Activated CD4-positive, CD25-positive, alpha-beta regulatory T cell treated with anti-CD3 and anti-CD28 coated beads, Interleukin-2, amount 50 U/mL, for 72 hours (primary cell): ENCODE measurements at regions not wholly inside any gene's neighbourhood (a gene's known extent, or its start where the extent isn't known, plus 50 kb on each side); places are given as distances from the start of the nearest gene placed in this dataset.
"Not testable (repeated sequence)": the region's sequence is repeated elsewhere in the genome, so short reads cannot be mapped to it uniquely, and the experiment has no call there.

Experiments
- DNase-seq: peaks from one replicate; pipeline ENCODE4 v3.0.0; 2021

DNA sequence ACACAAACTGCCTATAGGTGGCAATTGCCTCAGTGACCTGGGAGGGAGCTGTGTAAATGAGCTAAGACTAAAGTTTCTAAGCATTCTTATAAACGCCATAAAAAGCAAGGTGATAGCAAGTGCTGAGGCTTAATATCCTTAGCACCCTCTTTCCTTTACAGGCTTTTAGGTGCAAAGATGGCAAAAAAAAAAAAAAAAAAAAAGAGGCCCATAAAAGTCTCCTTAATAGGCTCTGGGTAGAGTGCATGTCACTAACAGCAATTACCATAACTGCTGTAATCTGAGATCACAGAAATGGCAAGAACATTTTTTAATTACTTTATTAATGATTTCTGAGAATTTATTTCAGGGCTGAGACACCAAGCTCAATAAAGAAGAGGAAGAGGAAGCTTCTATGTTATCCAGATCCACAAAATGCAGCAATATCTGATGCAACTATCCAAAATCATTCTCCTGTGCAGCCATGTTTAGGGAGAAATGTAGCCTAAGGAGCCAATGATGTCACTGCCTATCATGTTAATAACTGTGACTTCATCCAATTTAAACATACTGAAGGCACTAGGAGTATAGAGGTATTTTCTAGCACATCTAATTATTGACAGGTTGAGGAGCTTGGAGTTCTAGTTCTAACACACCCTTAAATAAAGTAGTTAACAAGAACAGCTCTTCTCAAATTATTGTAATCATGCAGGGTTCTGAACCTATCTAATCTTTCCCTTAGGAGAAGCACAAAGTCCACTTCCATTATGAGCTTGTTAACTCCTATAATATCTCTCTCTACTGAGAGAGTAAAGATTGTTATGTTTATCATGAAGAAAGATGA is 804.3 kb upstream of the ACVR2A start:
- DNase-seq = no peak

DNA sequence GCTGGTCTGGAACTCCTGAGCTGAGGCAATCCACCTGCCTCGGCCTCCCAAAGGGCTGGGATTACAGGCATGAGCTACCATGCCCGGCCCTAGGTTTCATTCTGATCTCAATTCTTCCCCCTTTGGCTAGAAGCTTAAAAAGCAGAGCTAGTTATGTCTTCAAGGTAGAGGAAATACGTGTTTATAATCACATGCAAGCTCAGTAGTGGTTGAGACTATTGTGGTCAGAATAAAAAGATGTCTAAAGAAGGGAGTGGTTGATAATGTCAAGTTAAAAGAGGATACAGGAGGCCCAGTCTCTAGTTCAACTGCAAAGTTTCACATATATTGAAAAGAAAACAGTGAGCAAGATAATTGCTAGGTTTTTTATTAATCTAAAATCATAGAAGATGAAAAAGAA is 807.8 kb upstream of the ACVR2A start:
- DNase-seq = no peak

DNA sequence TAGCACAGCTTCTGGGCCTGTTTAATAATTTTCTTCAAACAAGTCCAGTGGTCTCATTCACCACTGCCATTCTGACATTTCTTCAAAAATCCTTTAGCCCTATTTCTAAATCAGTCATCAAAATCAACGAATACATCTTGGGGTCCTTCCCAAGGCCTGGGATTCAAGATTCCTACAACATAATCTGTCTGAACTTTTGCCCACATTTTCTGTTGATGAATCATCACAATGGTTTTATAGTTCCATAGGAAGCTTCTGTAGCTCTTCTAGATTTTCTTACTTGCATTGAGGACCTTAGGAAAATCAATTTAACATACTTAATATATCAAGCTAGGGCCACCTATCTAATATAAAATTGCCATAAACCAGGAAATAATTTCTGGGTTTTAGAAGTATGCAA is 811.8 kb upstream of the ACVR2A start:
- no peak for DNase-seq

DNA sequence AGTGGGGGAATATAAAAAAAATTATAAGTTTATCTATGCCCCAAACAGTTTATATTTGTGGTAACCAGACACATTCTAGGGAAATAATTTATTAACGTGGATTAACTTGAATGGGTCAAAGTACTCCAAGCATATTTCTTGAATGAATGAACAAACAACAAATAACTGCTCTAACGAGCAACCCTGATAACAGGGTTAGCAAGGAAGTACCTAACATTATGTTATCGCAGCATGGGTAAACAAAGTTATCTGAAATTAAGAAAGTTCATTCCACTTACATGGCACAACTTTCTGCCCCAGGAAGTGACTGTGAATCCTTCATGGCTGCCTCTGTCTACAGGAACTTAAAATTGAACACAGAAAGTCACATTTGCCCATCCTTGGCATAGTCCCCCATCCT is 812.9 kb upstream of the ACVR2A start:
- no peak for DNase-seq

DNA sequence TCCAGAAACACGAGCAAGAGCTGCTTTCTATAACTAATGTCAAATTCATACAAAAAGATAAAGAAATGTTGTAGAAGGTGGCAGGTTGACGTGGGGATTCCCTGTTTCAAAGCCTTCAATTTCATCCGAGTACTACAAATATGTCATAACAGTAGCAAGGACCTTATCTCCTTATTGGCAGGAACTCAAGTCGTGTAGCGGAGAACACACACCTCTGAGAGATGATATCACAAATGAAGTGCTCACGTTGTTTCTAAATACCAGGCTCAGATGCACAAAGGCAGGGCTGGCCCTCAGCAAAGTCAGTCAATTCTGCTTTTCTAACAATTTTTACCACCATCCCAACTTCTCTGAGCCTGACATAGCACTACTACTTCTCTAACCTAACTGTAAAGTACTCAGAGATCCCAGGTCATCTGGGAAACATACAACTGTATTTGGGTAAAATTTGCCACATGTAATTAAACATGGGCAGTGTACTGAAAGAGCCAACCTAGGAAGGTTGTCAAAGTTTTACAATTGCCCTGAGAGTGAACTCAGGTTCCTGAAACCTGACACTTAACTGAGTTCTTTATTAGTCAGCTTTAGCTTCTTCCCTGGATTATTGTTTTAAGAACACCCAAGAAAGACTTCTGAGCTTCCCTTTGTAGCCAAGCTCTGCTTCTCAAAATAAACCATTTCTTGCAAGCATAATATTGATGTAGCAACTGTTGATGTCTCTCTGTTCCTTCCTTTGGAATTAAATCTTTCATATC is 813.7 kb upstream of the ACVR2A start:
- no peak for DNase-seq

DNA sequence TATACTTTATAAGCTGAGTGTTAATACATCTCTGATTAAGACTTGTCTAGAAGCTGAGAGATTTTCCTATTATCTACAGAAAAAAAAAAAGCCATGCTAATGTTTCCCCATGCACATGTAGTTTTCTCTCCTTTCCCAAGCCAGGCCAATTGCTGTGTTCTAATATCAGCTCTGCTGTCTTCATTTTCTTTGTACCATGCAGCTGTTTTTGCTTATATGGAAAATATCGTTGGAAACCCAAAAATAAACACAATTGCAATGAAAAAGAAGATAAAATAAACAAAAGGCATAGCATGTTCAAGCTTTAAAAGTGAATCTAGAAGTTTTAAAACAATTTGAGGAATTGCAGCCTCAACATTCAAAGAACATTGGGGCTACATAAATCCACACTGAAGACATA is 817.4 kb upstream of the ACVR2A start:
- DNase-seq = no peak

DNA sequence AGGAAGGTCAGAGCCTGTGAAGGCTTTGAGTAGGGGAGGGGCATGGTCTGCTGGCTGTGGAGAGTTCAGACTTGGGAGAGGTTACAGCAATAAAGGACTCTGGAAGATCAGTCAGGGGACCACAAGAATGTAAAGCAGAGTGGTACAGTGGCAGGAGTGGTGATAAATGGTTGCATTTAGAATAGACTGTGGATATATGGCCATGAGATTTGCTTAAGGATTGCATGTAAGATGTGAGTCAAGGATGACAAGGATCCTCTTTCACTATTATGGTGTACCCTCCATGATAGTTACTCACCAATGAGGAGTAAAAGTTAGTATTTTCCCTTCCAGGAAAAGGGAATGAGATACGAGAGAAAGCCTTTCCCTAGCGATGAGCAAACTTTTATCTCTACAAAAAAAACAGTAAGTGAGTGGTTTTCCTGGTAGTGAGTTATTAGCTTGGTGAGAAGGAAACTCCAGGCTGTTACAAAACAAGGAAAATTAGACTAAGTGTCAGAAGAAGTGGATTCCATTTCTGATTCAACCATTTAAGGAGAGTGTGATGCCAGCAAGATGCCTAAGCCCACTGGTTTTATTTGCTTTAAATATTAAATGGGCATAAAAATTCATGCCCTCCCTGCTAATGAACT is 818.0 kb upstream of the ACVR2A start:
- no peak for DNase-seq

DNA sequence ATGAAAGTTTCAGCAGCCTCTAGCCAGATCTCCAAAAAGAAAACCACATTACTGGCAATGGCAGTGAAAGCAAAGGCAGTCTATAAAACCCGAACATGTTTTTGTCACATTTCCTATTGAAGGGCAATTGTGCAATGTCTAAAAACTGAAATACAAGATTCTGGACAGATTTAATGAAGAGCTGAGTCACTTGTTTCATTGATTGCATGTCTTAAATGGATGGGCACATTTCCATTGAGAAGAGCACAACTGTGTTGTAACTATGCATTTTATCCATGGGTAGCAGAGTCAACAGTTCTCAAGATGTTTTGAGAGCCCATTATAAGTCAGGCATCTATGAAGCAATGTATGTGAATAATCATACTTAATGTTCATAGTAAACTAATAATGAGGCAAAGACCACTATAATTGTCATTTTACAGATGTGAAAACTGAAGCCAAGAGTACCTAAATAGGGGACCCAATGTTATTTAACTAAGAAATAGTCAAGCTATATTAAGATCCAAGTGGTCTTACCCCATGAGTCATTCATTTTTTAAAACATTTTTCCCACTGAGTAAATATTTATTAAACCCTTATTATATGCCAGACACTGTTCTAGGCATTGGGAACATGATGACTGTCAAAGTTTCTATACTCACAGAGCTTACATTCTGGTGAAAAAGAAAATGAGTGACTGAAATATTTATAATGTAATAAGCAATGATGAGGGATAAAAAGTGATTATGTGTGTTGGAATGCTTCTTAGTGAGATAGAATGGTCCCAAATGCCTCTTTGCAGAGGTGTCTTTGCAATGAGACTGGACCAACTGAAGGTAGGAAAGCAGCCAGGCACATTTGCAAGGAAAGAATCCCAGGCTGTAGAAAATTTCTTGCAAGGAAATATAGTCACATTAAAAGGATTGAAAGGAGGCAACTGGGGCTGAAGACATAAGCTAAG is 818.9 kb upstream of the ACVR2A start:
- no peak for DNase-seq

DNA sequence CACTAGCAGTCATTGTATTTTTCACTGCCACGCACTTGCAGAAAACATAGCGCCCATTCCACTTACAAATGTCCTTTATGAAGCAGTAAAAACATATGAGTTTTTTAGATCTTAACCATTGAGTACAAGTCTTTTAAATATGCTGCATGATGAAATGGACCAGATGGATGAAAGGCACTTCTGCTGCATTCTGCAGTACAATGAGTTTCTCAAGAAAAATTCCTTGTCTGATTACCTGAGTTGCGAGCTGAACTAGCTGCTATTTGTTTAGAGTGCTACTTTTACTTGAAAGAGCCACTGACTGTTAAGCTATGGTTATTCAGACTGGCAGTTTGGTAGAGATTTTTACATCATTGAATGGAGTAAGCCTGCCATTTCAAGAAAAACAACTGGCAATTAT is 825.5 kb upstream of the ACVR2A start:
- DNase-seq = no peak

DNA sequence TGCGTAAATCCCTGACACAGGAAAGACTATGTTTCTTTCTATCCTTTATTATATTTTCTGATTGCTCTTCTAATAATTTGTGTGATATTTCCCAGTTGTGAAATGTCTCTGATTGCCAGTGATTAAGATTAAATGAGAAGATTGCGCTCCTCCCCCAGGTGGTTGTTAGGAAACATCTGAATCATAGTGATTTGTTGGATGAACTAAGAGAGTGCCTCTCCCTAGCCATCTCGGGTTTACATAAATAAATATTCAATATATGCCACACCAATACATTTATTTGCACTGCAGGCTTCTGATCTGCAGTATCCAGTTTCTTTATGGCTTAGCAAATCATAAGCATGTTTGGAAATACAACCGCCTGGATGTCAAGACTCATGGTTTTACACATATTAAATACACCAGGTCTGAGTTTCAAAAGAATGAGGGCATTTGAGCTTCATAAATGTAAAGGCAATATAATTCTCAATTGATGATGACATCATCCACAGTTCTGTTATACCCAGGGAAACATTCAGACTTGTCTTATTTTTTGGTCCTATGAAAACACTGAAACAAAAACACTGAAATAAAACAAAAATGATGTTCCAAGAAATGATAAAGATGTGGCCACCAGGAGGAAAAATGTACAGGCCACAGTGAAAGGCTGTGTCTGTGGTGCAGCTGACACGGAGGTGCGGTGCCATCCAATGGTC is 826.7 kb upstream of the ACVR2A start:
- no peak for DNase-seq

DNA sequence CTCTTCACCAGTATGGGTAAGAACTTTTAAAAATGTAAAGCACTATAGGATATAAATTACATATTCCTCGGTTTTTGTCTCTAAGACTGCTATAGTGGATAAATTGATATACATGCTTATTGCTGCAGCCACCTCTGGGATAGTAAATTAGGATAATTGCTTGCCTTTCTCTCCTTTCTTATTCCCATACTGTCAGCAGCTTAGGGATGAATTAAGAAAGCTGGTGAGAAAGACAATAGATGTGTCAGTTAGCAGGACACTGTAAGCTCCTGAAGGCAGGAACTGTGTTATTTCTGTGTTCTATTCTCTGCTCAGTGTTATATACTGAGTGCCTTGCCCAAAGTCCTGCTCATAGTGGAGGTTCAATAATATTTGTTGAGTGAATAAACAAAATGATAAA is 828.6 kb upstream of the ACVR2A start:
- no peak for DNase-seq

DNA sequence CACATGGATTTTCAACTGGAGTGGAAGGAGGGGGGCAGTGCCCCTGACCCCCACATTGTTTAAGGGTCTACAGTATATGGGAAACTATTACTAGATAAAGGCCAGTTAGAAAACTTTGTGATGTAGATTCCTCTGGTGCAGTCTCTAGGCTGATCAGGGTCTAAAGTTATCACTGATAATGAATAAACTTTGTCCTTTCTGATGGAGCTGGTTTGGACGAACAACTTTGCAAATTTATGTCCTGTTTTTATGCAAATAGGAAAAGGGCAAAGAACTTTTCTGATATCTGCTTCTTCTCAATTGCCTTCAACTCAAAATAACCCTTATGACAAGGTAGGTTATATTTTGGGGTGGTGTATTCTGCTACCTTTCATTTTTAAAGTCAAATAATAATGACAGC is 829.2 kb upstream of the ACVR2A start:
- DNase-seq = no peak

DNA sequence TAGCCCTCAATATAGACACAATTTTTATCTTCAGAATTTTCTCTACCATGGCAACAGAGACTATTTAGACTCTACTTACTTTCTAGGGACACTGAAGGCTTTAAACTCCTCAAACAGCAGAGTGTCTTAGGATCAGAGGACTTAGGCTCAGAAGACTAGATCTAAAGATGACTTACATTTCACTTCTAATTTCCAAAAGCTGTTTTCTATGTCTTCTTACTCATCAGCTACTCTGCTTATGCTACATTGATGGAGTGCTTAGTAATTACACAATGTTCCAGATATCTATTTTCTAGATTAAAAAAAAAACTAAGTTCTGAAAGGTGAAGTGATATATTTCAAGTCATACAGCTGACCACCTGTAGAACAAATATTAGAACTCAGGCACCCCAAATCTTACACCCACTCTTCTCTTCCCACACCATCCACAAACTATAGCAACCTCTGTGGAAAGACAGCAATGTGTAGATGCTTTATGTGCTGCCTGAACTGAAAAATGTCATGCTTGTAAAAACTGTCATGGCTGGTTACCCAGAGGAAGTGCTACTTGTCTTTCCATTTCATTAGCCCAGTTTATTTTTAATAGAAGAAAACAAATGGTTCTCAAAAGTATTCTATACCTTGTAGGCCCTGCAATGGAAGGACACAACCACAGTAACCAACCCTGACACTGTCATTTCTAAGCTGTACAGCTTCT is 831.0 kb upstream of the ACVR2A start:
- DNase-seq = no peak

DNA sequence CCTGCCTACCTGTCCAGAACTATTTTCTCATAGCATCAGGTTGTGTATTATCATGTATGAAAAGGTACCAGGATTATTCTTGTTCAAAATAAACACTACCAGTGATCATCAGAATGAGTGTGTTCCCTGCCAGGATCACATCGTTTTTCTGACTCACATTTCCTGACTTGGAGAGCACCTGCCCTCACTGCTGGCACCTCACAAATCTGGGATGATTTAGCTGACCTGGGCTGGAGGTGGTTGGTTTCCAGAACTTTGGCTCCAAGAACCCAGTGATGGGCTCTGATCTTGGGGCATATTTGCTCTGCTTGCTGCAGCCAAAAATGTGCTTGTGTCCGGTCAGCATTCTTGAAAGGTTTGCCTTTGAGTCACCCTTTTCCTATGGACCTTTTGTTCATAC is 836.3 kb upstream of the ACVR2A start:
- no peak for DNase-seq

DNA sequence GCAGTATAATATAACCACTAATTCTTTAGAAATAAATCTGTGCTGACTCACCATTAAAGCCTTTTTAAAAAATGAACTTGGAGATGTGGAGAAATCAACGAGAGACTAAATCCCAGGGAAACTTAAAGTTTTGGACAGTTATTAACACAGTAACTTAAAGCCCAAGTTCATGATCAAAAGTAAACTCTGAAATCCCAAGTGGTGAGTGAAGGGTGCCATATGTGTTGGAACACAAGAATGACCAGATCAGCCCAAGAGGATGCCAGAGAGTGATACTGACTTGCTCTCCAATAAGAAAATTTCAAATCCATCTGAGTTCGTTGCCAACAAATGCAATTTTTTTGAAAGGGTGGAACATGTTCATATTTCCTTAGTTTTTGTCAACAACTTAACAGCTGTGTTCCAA is 838.1 kb upstream of the ACVR2A start:
- no peak for DNase-seq

DNA sequence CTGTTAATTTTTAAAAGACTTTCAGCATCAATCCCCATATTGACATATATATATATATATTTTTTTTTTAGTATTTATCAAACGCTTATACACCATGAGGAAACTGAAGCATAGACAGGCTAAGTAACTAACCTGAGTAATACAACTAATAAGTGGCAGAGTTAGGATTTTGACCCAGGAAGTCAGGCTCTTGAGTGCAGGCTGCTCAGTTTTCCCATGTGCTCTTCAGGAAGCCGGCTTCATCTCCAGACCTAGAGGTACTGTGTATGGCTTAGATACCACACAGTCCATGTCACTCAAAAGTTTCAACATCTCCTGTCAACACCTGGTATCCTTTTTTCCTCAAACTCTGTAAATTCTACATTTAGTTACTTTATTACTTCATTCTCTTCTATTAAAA is 841.7 kb upstream of the ACVR2A start:
- DNase-seq = no peak

DNA sequence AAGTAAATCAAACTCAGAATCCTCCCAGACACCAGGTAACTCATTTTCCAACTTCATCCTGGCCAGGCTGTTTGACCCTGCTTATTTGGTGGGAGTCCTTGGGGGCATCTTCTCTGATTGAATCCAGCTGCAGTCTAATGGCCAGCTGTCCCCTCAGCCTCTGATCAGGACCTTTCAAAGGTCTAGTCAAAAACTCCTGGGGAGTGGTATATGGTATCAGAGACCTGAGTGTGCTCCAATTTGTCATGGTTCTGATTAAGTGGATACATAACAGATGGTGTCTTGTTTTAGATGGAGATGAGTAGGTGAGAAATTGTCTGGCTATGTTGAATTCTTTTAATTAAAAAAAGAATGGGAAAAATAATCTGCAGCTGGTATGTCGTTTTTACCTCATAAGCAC is 842.6 kb upstream of the ACVR2A start:
- no peak for DNase-seq

DNA sequence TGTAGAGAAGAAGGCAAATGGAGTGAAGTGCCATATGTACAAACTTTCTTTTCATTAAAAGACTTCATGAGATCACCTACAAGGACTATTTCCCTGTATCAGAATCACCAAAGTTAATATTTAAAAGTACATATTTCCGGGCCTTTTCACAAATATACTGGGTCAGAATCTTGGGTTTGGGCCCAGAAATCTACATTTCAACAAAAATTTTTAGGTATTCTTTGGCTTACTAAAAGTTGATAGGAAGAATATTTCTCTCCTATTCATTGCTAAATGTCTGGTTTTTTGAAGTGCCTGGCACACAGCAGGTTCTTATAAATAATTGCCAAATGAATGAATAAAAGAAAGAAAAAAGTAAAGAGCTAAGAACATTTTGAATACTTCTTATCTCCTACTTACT is 843.8 kb upstream of the ACVR2A start:
- DNase-seq = no peak

DNA sequence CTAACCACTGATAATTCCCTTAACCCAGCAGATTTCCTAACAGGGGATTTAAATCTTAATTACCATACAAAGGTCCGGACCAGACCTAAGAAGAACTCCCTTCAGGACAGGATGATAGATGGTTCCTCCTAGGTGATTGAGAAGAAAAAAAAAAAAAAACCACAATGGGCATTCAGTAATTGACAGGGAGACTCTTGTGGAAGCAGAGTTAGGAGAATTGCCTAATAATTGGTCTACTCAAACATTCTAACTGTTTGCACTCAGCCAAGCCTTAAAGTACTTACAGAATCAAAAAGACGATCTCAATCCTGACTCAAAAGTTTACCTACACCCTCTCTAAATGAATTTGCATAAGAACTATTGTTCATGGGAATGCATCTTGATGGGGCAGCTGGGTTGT is 844.7 kb upstream of the ACVR2A start:
- not testable (repeated sequence) for DNase-seq

DNA sequence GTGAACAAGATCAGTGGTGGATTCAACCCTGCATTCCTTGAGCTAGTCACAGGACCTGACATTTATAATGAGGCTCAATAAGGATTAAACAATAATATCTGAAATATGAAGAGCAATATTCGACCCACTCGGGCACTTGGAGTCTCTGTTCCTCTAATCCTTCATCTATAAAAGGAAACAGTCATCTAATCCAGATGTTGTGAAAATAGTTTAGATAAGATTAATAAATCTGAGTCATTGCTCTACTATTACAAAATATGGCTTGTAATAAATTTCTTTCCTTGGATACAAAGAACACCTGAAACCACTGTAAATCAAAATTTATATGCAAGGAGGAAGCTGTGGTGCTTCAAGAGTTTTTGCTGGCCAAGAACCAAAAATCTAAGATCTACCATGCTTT is 846.9 kb upstream of the ACVR2A start:
- DNase-seq = no peak

DNA sequence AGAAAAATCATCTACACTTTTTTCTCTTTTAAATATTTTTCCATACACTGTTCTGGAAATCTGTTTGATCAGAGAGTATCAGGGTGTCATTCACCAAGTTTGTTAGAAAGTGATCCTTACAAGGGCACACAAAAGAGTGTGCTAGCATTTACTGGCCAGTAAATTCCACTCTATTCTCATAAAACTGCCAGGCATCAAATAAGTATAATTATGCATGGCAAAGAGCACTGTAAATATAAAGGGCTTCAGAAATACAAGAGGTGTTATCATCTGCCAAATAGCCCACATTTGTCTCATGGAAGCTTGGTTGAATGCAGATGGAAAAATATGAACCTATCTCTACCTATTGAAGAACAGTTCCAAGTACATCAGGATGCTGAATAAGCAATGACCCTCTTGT is 847.3 kb upstream of the ACVR2A start:
- DNase-seq = no peak

DNA sequence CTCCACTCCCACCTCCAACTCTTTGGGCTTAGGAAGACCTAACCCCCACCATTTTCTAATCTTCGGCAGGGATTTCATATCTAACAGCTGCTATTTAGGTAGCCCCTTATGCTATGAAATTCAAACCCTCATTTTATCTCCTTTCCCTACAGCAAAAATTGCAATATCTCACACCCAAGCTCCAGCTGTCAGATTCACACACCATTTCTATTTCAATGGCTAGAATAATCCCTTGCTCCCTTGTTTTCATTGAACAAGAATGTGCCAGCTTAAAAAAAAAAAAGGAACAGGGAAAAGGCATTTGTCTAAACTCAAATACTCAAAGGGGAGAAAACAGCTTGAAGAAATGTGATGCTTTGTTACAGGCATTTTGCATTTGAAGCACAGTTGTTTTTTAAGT is 850.6 kb upstream of the ACVR2A start:
- DNase-seq = no peak
